ENCODE measurements at regions not wholly inside any gene's neighbourhood (a gene's known extent, or its start where the extent isn't known, plus 50 kb on each side); places are given as distances from the start of the nearest gene placed in this dataset.
"Not testable (repeated sequence)": the region's sequence is repeated elsewhere in the genome, so short reads cannot be mapped to it uniquely, and the experiment has no call there.

- DNase-seq, result no peak
- POLR2A ChIA-PET (ENCODE audit: unreplicated experiment), result no interaction called here
Observed at GRCh38 chr2:34143149-34143548, 544.0 kb upstream of the FAM98A start.

GRCh38 chr2:34142531-34143008 is 543.5 kb upstream of the FAM98A start:
- H3K4me1 ChIP-seq (replicated peaks; ENCODE audit: insufficient read depth); H3F3A ChIP-seq (ENCODE audit: insufficient read depth, low read depth); H3K4me2 ChIP-seq; H3K4me3 ChIP-seq; intact Hi-C loops (cut with micrococcal nuclease; ENCODE audit: unreplicated experiment); H3K79me2 ChIP-seq (ENCODE audit: low read depth); BruUV-seq (replicated peaks); H3K27me3 ChIP-seq (ENCODE audit: insufficient read depth, low read depth); POLR2A ChIA-PET (ENCODE audit: unreplicated experiment); H3K9me2 ChIP-seq (ENCODE audit: insufficient read depth); H3K9me3 ChIP-seq (ENCODE audit: insufficient read depth, low read depth); H2AFZ ChIP-seq; DNase-seq; H3K27ac ChIP-seq; CTCF ChIA-PET; H3K36me3 ChIP-seq (ENCODE audit: low read depth); H4K20me1 ChIP-seq (ENCODE audit: insufficient read depth): not testable (repeated sequence)

More at GRCh38 chr2:34143149-34143548, 544.0 kb upstream of the FAM98A start:
- no peak overlapping the region for H3K4me2 ChIP-seq
- H3K4me1 ChIP-seq (replicated peaks; ENCODE audit: insufficient read depth), result no peaks in the 10 kb centered on the region
- H3K9me2 ChIP-seq (ENCODE audit: insufficient read depth), result no peaks in the 10 kb centered on the region
- TF ChIP-seq EZH2 (IDR thresholded peaks at IDR 0.05; ENCODE audit: low read depth) (no peak), CTCF (conservative IDR thresholded peaks at IDR 0.05) (no peak)
- CTCF ChIA-PET, result no interaction called here
- no peaks in the 10 kb centered on the region for H3K27me3 ChIP-seq (ENCODE audit: insufficient read depth, low read depth)
- H3K79me2 ChIP-seq (ENCODE audit: low read depth), result no peaks in the 10 kb centered on the region
- no peak overlapping the region for H3K4me3 ChIP-seq
- no peaks in the 10 kb centered on the region for H3K9me3 ChIP-seq (ENCODE audit: insufficient read depth, low read depth)
- H4K20me1 ChIP-seq (ENCODE audit: insufficient read depth), result no peaks in the 10 kb centered on the region
- H2AFZ ChIP-seq, result no peak overlapping the region
- no TSS peak for BruUV-seq (replicated peaks)
- H3F3A ChIP-seq (ENCODE audit: insufficient read depth, low read depth), result no peaks in the 10 kb centered on the region
- no peaks in the 10 kb centered on the region for H3K36me3 ChIP-seq (ENCODE audit: low read depth)
- intact Hi-C loops (cut with micrococcal nuclease; ENCODE audit: unreplicated experiment), result no loop called here
- H3K27ac ChIP-seq, result no peak overlapping the region

- CTCF ChIA-PET, result not testable (repeated sequence)
Observed at GRCh38 chr2:34133065-34133464, 534.0 kb upstream of the FAM98A start.

GRCh38 chr2:34126279-34126678 is 527.2 kb upstream of the FAM98A start:
- Histone ChIP-seq H3K4me1 (replicated peaks; ENCODE audit: insufficient read depth) (no peaks in the 10 kb centered on the region), H3K36me3 (ENCODE audit: low read depth) (no peaks in the 10 kb centered on the region), H3K4me2 (no peak overlapping the region), H3K27ac (no peak overlapping the region), H3K9me3 (ENCODE audit: insufficient read depth, low read depth) (no peaks in the 10 kb centered on the region), H4K20me1 (ENCODE audit: insufficient read depth) (no peaks in the 10 kb centered on the region; the same call in 1 of the 2 replicates), H3K4me3 (no peak overlapping the region), H2AFZ (no peak overlapping the region), H3F3A (ENCODE audit: insufficient read depth, low read depth) (no peaks in the 10 kb centered on the region), H3K9me2 (ENCODE audit: insufficient read depth) (no peaks in the 10 kb centered on the region), H3K79me2 (ENCODE audit: low read depth) (no peaks in the 10 kb centered on the region), H3K27me3 (ENCODE audit: insufficient read depth, low read depth) (no peaks in the 10 kb centered on the region)
- intact Hi-C loops (cut with micrococcal nuclease; ENCODE audit: unreplicated experiment), result no loop called here
- no peak for TF ChIP-seq EZH2 (IDR thresholded peaks at IDR 0.05; ENCODE audit: low read depth)
- no peak for TF ChIP-seq CTCF (conservative IDR thresholded peaks at IDR 0.05)
- no peak for DNase-seq
- POLR2A ChIA-PET (ENCODE audit: unreplicated experiment), result no interaction called here
- CTCF ChIA-PET, result no interaction called here
- BruUV-seq (replicated peaks), result no TSS peak

More at GRCh38 chr2:34133065-34133464, 534.0 kb upstream of the FAM98A start:
- H3F3A ChIP-seq (ENCODE audit: insufficient read depth, low read depth); POLR2A ChIA-PET (ENCODE audit: unreplicated experiment); DNase-seq; H3K4me3 ChIP-seq; H3K9me2 ChIP-seq (ENCODE audit: insufficient read depth); H2AFZ ChIP-seq; H3K9me3 ChIP-seq (ENCODE audit: insufficient read depth, low read depth); H4K20me1 ChIP-seq (ENCODE audit: insufficient read depth); H3K27me3 ChIP-seq (ENCODE audit: insufficient read depth, low read depth); BruUV-seq (replicated peaks); H3K36me3 ChIP-seq (ENCODE audit: low read depth); H3K79me2 ChIP-seq (ENCODE audit: low read depth); H3K4me1 ChIP-seq (replicated peaks; ENCODE audit: insufficient read depth); intact Hi-C loops (cut with micrococcal nuclease; ENCODE audit: unreplicated experiment); H3K4me2 ChIP-seq; H3K27ac ChIP-seq: not testable (repeated sequence)

Data from PC-9 (cell line).